ENCODE measurements at regions not wholly inside any gene's neighbourhood (a gene's known extent, or its start where the extent isn't known, plus 50 kb on each side); places are given as distances from the start of the nearest gene placed in this dataset.

- TF ChIP-seq POLR2A (IDR thresholded peaks at IDR 0.05; ENCODE audit: low read length): no peak
- no peak for TF ChIP-seq GATA1 (IDR thresholded peaks at IDR 0.05; ENCODE audit: low read depth, low read length)
These were observed 549.8 kb upstream of the ROBO2 start for GRCh38 chr3:76490064-76490463.

All from erythroblast (primary cell).